ENCODE measurements at regions not wholly inside any gene's neighbourhood (a gene's known extent, or its start where the extent isn't known, plus 50 kb on each side); places are given as distances from the start of the nearest gene placed in this dataset.
"Not testable (repeated sequence)": the region's sequence is repeated elsewhere in the genome, so short reads cannot be mapped to it uniquely, and the experiment has no call there.

GRCh38 chr10:119996944-119997343, 104.4 kb downstream of the SEC23IP start:
- no peak for DNase-seq (ENCODE audit: extremely low read depth, low read depth, low spot score)

GRCh38 chr10:119997429-119997828, 104.9 kb downstream of the SEC23IP start:
- no peak for DNase-seq (ENCODE audit: extremely low read depth, low read depth, low spot score)

GRCh38 chr10:120002785-120003184, 110.3 kb downstream of the SEC23IP start:
- DNase-seq (ENCODE audit: extremely low read depth, low read depth, low spot score), result no peak

GRCh38 chr10:120005207-120006201, 113.0 kb downstream of the SEC23IP start:
- DNase-seq (ENCODE audit: extremely low read depth, low read depth, low spot score), result no peak

- DNase-seq (ENCODE audit: extremely low read depth, low read depth, low spot score), result no peak
These were observed 114.7 kb downstream of the SEC23IP start for GRCh38 chr10:120007261-120007660.

- no peak for DNase-seq (ENCODE audit: extremely low read depth, low read depth, low spot score)
These were observed 119.0 kb downstream of the SEC23IP start for GRCh38 chr10:120011359-120012130.

GRCh38 chr10:120012131-120012400, 119.5 kb downstream of the SEC23IP start:
- no peak for DNase-seq (ENCODE audit: extremely low read depth, low read depth, low spot score)

- DNase-seq (ENCODE audit: extremely low read depth, low read depth, low spot score), result no peak
These were observed 120.0 kb downstream of the SEC23IP start for GRCh38 chr10:120012566-120012965.

GRCh38 chr10:120014031-120014430, 121.5 kb downstream of the SEC23IP start:
- DNase-seq (ENCODE audit: extremely low read depth, low read depth, low spot score), result no peak

- no peak for DNase-seq (ENCODE audit: extremely low read depth, low read depth, low spot score)
These were observed 122.5 kb downstream of the SEC23IP start for GRCh38 chr10:120015064-120015463.

- DNase-seq (ENCODE audit: extremely low read depth, low read depth, low spot score), result no peak
These were observed 124.4 kb downstream of the SEC23IP start for GRCh38 chr10:120016906-120017305.

GRCh38 chr10:120017733-120018417, 125.3 kb downstream of the SEC23IP start:
- no peak for DNase-seq (ENCODE audit: extremely low read depth, low read depth, low spot score)

GRCh38 chr10:120018695-120019094, 126.2 kb downstream of the SEC23IP start:
- DNase-seq (ENCODE audit: extremely low read depth, low read depth, low spot score), result no peak

- no peak for DNase-seq (ENCODE audit: extremely low read depth, low read depth, low spot score)
These were observed 127.0 kb downstream of the SEC23IP start for GRCh38 chr10:120019568-120019967.

- no peak for DNase-seq (ENCODE audit: extremely low read depth, low read depth, low spot score)
These were observed 129.8 kb downstream of the SEC23IP start for GRCh38 chr10:120022357-120022756.

- DNase-seq (ENCODE audit: extremely low read depth, low read depth, low spot score), result no peak
These were observed 141.7 kb downstream of the SEC23IP start for GRCh38 chr10:120034236-120034635.

- DNase-seq (ENCODE audit: extremely low read depth, low read depth, low spot score), result no peak
These were observed 146.5 kb downstream of the SEC23IP start for GRCh38 chr10:120039046-120039445.

GRCh38 chr10:120039826-120040225, 147.3 kb downstream of the SEC23IP start:
- no peak for DNase-seq (ENCODE audit: extremely low read depth, low read depth, low spot score)

- no peak for DNase-seq (ENCODE audit: extremely low read depth, low read depth, low spot score)
These were observed 149.5 kb downstream of the SEC23IP start for GRCh38 chr10:120041807-120042559.

- no peak for DNase-seq (ENCODE audit: extremely low read depth, low read depth, low spot score)
These were observed 150.2 kb downstream of the SEC23IP start for GRCh38 chr10:120042705-120043104.

- not testable (repeated sequence) for DNase-seq (ENCODE audit: extremely low read depth, low read depth, low spot score)
These were observed 154.8 kb downstream of the SEC23IP start for GRCh38 chr10:120047373-120047772.

Data from glomerular endothelial cell (primary cell).